Activated naive CD4-positive, alpha-beta T cell (primary cell): ENCODE measurements at regions not wholly inside any gene's neighbourhood (a gene's known extent, or its start where the extent isn't known, plus 50 kb on each side); places are given as distances from the start of the nearest gene placed in this dataset.
A peak's percentile ranks its signal among the peaks of the same experiment; 100 is the strongest.
"Not testable (repeated sequence)": the region's sequence is repeated elsewhere in the genome, so short reads cannot be mapped to it uniquely, and the experiment has no call there.

ENCODE experiments used
- DNase-seq, 4 experiments: peaks; one replicate each; lab custom pipeline; 2025; lab: John Stamatoyannopoulos, UW

DNA sequence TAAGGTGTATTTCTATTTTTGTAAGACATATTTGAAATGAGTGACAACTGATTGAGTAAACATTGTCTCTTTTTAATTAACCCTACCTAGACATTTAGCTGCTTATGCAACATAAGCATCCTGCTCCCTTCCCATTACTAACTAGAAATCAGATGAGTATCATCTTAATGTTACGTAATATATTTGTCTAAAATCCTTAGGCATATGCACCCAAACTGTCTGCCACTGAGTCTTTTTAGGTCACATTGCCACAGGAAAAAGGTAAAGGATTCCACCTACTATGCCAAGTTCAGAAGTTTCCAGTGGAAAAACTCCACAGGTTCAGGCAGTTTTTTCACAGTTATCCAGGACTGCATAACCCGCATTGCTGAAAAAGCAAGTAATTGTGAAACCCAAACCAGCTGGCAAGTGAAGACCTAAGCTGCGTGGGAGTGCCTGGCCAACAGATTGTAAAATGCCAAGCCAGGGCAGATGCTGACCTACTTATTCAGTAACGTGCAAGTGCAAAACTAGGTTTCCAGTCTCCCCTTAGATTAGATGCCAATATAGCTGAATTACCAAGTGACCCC is 983.7 kb downstream of the GATA3 start:
- no peak for DNase-seq

DNA sequence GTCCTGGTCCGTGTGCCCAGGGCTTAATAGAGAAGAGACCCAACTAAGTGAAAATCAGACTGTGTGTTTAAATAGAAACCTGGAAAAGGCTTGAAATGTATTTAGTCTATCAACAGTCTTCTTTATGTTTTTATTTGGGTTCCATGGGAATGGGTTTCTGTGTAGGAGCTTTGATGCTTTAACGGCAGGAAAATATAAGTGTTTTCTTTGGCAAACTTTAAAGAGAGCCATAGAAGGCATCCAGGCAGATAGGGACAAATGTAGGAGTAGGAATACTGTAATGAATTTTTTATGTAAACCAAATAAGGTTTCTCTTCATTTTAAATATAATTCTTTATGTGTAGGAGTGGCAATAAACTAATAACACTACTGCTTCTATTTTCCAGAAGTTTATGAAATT is 989.0 kb downstream of the GATA3 start:
- no peak for DNase-seq

DNA sequence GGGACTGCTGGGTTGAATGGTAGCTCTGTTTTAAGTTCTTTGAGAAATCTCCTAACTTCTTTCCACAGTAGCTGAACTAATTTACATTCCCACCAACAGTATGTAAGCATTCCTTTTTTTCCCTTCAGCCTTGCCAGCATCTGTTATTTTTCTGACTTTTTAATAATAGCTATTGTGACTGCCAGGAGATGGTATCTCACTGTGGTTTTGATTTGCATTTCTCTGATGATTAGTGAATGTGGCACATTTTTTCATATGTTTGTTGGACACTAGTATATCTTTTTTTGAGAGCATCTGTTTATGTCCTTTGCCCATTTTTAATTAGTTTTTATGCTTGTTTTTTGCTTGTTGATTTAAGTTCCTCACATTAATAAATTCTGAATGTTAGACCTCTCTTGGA is 990.8 kb downstream of the GATA3 start:
- DNase-seq: no peak

DNA sequence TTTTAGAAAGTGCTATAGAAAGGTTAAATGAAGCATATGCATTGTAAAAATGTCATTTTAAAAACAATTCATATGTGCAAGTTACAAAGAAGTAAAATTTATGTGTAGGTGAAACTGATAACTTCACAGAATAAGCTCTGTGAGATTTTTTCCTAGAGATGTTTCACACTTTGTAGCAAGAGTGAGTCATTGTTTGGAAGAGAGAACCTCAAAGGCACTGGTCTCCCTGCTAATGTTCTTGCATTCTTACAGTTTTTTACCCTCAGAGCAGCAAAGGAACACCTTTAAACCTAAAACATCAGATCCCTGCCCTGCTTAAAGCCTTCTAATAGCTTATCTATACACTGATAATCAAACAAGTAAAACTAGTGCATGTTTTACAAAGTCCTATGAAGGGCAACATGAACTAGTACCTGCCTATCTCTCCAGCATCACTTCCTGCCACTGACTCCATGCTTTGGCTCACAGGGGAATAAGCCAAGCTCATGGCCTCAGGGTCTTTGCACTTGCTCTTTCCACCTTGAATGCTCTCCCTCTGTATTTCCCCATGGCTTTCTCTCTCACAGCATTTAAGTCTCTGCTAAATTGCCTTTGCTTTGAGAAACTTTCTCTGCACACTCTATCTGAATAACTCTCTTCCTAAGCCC is 997.0 kb downstream of the GATA3 start:
- no peak for DNase-seq

DNA sequence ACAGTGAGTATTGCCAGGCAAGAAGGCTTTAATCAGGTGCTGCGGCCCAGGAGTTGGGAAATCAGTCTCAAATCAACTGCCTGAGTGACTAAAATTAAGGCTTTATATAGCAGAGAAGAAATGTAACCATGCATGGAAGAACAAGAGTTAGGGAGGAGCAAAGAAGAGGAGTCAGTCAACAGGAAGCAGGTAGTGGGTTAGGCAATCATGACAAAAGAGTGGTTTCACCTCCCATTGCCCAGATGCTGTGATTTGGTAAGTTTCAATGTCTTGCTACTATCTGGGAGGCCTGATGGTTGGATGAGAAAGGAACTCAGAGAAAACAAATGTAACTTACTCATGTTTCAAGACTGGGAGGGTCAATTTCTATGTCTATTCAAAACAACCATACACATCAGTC is 998.3 kb downstream of the GATA3 start:
- DNase-seq: no peak

DNA sequence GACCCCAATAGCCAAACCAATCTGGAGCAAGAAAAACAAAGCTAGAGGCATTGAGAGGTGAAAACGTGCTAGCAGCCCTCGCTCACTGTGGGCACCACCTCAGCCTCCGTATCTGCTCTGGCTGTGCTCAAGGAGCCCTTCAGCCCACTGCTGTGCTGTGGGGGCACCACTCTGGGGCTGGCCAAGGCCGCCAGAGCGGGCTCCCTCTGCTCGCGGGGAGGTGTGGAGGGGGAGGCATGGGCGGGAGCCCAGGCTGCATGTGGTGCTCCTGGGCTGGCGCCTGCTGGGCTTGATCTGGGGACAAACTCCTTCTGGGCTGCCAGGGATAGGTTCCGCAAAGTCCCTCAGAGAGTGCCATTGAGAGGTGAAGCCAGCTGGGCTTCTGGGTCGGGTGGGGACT is 1002.0 kb downstream of the GATA3 start:
- DNase-seq: no peak

DNA sequence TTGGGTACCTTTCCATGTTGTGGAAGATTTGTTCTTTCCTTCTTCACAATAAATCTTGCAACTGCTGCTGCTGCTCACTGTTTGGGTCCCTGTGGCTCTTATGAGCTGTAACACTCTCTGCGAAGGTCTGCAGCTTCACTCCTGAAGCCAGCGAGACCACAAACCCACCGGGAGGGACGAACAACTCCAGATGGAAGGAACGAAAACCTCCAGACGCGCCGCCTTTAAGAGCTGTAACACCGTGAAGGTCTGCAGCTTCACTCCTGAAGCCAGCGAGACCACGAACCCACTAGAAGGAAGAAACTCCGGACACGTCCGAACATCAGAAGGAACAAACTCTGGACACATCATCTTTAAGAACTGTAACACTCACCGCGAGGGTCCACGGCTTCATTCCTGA is 1002.8 kb downstream of the GATA3 start:
- DNase-seq: not testable (repeated sequence)

DNA sequence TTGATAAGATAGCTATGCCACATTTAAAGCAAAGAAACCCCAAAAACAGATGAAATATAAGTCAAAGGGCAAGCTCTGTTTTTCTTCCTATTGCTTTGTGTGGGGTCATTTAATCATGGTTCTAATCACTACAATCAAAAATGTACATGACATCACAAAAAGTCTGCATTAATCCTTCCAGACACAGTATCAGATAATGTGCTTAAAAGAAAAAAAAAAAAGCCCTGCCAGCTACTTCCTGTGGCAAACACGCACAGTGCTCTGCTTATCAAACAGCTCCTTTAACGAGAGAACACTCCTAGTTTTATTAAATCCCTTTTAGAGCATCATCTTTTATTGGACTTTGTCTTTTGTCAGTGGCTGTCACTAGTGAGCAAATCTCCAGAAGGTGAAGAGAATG is 1005.8 kb downstream of the GATA3 start:
- DNase-seq: no peak

DNA sequence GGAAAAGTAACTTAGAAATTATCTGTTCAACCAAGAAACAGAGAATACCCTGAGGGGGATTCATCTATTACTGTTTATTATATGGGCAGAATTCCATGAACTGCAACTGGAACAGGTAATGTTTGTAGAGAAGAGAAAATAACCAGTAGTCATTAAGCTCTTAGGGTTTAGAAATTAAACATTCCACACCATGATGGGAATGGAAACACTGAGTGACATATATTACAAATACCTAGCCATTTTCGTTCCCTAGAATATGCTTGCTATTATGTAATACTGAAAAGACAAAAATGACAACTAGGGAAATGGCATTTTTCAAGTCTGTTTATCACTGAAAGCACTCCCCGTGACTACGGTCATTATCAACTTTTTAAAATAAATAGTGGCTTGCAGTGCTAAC is 1007.4 kb downstream of the GATA3 start:
- no peak for DNase-seq

DNA sequence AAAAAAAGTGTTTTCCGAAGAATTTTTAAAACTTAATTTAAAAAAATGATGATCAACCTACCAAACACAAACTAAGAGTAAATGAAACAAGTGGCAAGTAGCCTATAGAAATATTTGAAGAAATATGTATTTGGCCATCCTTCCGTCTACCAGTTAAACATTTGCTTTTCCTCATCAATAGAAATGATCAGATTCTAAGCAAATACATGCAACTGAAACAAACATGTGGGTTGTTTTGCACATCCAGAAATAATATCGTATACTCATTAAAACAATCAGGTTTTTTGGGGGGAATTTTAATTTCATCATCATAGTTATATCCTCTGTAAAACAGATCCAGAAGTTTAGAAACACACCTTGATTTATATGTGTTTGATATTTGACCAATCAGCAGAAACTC is 1011.7 kb downstream of the GATA3 start:
- no peak for DNase-seq

DNA sequence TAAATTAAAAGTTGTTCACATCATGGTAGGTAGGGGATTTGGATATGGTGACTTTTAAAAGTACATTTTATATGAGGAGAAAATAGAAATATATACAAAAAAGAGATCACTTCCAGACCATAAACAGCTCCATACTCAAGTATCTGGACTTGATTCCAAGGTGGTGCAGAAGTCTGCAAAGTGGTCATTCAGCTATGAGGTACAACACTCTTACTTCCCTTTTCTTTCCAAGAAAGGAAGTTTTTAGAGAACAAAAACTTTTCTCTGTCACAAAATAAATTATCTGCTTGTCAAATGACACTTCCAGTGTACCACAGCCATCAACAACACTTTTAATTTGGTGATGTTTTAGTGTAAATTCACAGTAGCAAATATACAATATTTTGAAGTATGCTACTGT is 1013.5 kb downstream of the GATA3 start:
- no peak for DNase-seq

DNA sequence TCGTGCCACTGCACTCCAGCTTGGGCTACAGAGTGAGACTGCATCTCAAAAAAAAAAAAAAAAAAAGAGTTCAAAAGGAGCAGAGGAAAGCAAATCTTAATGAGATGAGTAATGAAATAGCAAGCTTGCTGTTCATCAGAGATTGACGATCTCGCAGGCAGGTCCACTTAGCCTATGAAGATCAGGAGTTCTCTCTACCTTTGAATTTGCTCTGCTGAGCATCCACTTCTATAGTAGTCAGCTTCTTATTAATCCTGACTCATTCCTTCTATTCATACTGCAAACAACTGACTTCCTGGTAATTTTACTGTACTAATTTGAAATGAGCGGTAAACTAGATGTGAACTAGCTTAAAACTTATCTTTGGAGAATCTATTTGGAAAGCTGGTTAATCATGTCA is 1014.6 kb downstream of the GATA3 start:
- no peak for DNase-seq

DNA sequence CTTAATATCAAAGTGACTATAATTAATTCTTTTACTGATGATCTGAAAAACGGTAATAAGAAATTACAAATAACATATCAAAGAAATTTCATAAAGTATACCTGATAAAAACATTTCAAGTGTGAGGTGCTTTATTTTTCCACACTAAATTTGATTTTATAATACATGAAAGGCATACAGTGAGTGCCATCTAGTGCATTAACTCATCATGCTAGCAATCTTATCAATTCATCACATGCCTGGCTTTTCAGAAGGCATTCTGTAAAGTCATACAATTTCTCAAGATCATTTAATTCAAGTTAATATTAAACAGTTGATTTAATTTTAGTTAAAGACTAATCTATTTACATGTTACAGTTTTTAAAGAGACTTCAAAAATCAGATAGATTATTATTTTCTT is 1020.9 kb downstream of the GATA3 start:
- no peak for DNase-seq

DNA sequence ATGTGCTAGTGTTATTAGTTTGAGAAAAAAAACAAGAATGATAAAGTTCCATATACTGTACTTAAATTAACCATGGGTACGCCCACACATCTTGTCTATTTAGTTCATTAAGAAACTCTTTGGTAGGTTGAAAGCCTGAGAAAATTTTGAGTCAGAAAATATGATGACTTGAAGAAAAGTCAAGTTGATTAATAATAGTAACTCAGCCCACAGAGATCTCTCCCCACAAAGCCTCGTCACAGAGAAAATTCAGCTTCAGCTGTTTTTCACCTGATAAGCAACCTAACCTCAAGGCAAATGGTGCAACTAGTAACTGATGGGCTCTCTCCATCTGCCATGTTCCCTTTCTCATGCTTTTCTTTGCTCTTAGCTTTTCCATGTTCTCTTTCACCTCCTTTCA is 1021.6 kb downstream of the GATA3 start:
- no peak for DNase-seq

DNA sequence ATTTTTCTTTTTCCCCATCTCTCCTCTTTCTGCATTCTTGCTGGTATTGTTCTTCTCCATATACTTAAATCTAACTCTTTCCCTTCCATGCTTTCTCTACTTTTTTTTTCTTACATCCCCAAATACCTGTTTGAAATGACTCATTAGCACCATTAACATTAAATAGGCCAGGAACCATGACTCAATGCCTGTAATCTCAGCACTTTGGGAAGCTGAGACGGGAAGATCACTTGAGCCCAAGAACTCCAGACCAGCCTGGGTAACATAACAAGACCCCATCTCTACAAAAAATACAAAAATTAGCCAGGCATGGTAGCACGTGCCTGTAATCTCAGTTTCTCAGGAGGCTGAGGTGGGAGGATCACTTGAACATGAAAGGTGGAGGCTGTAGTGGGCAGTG is 1026.8 kb downstream of the GATA3 start:
- DNase-seq: no peak

DNA sequence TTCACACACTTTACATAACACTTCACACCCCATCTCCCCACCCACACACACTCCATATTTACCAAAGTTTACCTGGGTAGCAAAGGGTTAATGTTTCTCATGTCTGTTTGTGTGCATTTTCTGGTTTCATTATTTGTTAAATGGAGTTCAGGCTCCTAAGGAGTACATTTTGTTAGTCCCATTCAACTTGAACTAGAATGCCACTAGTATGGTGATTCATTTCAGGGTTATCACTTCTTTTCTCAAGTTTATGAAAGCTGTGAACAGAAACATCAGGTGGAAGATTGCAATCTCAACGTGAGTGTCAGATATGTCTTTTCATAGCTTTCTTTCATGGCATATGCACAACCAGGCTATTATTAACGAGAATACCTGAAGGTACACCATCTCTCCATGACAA is 1027.5 kb downstream of the GATA3 start:
- DNase-seq: no peak

DNA sequence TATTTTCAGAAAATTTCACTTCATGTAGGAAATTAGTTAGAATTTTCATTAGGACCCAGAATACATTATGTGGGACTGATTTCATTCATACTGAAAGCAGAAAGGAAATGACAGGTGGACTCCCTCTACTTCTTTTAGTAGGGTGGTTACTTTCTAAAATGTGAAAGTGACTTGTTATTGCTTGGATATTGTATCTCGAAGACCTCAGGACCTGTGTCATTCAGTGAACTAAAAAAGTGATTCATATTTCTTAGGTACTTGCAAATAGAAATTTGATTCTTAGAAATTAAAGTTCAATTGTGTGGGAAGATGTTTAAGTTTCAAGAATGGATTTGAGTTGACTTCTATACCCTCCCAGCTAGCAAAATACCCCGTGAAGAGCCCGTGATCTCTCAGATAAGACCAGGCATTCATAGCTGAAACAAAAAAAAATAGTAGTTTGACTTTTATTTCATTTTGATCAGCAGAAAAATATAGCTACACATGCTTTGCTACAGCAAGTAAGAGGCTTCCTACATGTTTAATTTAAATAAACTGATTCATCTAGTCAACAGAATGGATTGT is 1037.1 kb downstream of the GATA3 start:
- DNase-seq: no peak

DNA sequence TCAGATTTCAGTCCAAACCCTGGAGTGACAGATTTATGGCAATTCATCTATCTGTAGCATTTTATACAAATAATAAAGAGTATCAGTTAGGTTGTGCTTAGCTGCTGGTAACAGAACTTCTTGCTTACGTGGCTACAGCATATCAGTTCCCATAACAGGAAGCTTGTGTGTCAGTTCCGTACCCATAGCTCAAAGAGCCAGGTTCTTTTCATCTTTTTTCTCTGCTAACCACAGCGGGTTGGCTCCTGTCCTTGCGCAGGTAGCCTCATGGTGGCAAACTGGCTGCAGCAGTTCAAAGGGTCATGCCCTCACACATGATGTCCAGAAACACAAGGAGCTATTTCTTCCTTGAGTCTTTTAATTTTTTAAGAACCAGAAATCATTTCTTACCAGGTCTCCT is 1041.8 kb downstream of the GATA3 start:
- DNase-seq: peak in 1 of 4 experiments; percentile 38

DNA sequence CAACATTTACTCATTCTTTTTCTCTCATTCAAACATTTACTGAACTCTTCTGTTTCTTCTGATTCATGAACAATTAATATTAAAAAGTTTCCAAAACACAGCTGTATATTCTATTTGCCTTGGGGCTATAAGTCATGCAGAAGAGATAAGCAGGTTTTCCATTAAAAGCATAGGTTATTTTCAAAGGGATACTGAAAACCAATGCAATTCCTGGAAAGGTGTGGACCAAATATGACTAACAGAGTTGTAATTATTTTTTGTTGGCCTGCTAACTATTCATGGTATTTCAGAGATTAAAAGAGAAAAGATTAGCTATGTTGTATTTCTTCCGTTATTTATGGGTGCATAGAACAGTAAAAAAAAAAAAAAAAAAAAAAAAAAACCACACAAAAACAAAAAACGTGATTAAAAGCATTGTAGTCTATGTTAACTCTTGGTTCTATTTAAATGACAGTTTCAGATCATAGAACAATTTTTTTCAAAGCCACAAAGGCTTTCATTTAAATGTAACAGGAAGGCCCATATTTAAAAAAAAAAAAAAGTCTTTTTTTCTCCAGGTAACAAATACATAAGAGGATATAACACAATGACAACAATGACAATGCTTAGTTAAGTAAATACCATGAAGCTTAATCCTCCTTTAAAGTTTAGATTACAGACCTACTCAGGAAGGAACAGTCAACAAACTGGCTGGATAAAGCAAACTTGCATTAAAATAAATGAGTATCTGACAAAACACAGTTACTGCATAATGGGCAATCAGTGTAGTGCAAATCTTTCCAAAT is 1042.9 kb downstream of the GATA3 start:
- no peak for DNase-seq

DNA sequence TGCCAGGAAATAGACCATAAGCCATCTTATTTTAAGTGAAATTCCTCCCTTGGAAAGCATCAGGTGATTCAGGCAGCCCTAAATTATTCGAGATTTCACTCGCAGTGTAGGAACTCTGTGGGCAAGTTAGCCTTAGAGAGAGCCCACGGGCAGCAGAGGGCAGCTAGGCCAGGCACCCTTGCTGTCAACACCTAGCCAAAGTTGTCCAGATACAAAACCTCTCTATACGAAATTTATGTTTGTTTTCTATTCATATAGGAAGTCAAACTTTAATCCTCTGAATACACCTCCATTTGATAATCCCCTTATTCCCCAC is 1043.5 kb downstream of the GATA3 start:
- no peak for DNase-seq

DNA sequence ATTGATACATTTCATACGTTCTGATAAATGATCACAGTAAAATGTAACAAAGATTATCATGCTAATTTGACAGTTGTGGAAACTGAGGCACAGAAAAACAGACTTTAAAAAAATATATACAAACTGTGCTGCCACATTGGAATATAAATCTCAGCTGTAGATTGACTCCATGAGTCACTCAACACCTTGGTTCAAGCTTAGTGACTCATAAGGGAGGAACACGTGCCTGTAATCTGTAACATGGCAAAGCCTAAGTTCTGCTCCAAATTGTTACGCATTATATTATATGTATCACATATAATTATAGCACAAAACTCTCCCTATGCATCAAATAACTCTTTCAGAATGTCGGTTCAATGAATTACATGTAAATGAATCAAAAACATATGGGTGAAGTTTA is 1047.5 kb downstream of the GATA3 start:
- DNase-seq: no peak

DNA sequence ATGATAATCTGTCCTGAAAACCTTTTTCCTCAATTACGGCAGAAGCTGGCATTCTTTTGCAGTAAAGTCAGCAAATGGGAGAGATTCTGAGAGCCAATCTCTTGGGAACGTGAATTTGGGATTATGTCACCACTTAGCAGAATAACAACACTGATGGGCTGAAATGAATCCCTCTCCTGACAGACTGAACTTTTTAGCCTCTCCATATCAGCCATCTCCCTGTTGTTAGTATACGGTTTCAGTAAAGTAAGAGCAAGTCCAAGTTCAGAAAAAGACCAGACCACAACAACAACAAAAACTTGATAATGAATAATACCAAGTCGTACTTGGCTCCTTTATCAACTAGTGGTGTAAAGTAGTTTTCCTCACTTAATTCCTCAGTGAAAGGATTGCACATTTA is 1048.8 kb downstream of the GATA3 start:
- no peak for DNase-seq

DNA sequence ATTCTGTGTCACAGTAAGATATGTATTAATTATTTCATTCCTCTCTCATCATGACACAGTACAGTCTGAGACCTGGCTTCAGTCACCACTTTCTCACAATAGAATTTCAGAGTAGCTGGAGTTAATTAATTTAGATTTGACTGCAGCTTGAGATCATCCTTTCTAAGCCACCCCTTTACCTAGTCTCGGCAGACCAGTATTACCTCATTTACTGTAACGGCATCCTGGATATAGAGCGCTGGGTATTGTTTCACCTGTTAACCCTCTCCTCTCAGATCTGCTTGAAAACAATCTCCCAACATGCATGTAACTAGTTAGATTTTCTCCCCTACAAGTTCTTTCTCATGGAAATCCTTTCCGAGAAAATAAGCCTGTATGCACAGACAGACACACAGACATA is 1057.5 kb downstream of the GATA3 start:
- no peak for DNase-seq

DNA sequence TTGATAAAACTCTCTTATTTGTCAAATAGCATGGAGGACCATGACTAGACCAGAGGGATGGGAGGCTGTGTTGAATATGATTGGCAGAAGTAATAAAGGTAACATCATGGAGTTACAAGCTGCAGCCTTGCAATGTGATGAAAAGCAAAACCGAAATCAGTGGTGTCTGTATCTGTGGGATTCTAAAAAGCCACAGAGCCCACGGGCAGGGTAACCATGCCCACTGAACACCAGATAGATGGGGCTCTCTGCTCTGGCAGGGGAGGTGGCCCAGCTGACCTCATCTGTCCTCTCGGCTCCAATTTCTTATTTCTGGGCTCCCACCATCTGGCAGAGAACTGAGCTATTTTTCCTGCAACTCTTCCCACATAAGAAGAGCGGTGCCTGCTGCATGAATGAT is 1072.2 kb downstream of the GATA3 start:
- DNase-seq: no peak
